Activated CD4-positive, CD25-positive, alpha-beta regulatory T cell treated with anti-CD3 and anti-CD28 coated beads, Interleukin-2, amount 50 U/mL, for 72 hours (primary cell): ENCODE measurements at regions not wholly inside any gene's neighbourhood (a gene's known extent, or its start where the extent isn't known, plus 50 kb on each side); places are given as distances from the start of the nearest gene placed in this dataset.

Source experiments
- DNase-seq: peaks from one replicate; pipeline ENCODE4 v3.0.0; 2021

- no peak for DNase-seq
Measured at GRCh38 chr17:34733333-34733732, 154.0 kb downstream of the TMEM132E start.

GRCh38 chr17:34730816-34731215 lies 151.4 kb downstream of the TMEM132E start:
- DNase-seq: no peak

GRCh38 chr17:34728771-34729310 lies 149.5 kb downstream of the TMEM132E start:
- DNase-seq: no peak

- no peak for DNase-seq
Measured at GRCh38 chr17:34727601-34728000, 148.2 kb downstream of the TMEM132E start.

GRCh38 chr17:34726536-34727384 lies 147.4 kb downstream of the TMEM132E start:
- no peak for DNase-seq

- DNase-seq: no peak
Measured at GRCh38 chr17:34725725-34726124, 146.3 kb downstream of the TMEM132E start.

GRCh38 chr17:34725008-34725407 lies 145.6 kb downstream of the TMEM132E start:
- DNase-seq: no peak

- no peak for DNase-seq
Measured at GRCh38 chr17:34723875-34724274, 144.5 kb downstream of the TMEM132E start.

- DNase-seq: no peak
Measured at GRCh38 chr17:34721326-34721725, 141.9 kb downstream of the TMEM132E start.

- no peak for DNase-seq
Measured at GRCh38 chr17:34720760-34721159, 141.4 kb downstream of the TMEM132E start.

GRCh38 chr17:34719569-34719968 lies 140.2 kb downstream of the TMEM132E start:
- no peak for DNase-seq

- no peak for DNase-seq
Measured at GRCh38 chr17:34717092-34717491, 137.7 kb downstream of the TMEM132E start.

- DNase-seq: no peak
Measured at GRCh38 chr17:34716291-34716690, 136.9 kb downstream of the TMEM132E start.

- no peak for DNase-seq
Measured at GRCh38 chr17:34715504-34715903, 136.1 kb downstream of the TMEM132E start.

GRCh38 chr17:34714475-34715410 lies 135.4 kb downstream of the TMEM132E start:
- DNase-seq: no peak

GRCh38 chr17:34713687-34714086 lies 134.3 kb downstream of the TMEM132E start:
- no peak for DNase-seq

GRCh38 chr17:34712481-34713195 lies 133.3 kb downstream of the TMEM132E start:
- DNase-seq: no peak

GRCh38 chr17:34711646-34712045 lies 132.3 kb downstream of the TMEM132E start:
- no peak for DNase-seq

GRCh38 chr17:34710226-34710625 lies 130.8 kb downstream of the TMEM132E start:
- no peak for DNase-seq

- no peak for DNase-seq
Measured at GRCh38 chr17:34709158-34709754, 129.9 kb downstream of the TMEM132E start.

- DNase-seq: no peak
Measured at GRCh38 chr17:34706029-34706428, 126.6 kb downstream of the TMEM132E start.

- DNase-seq: no peak
Measured at GRCh38 chr17:34703533-34703932, 124.2 kb downstream of the TMEM132E start.
